Putamen (tissue), 1 donor: ENCODE measurements at regions not wholly inside any gene's neighbourhood (a gene's known extent, or its start where the extent isn't known, plus 50 kb on each side); places are given as distances from the start of the nearest gene placed in this dataset.
"Not testable (repeated sequence)": the region's sequence is repeated elsewhere in the genome, so short reads cannot be mapped to it uniquely, and the experiment has no call there.

Experiments used
- DNase-seq: peaks from one replicate; pipeline ENCODE4 v3.0.0-alpha.2; 2016; ENCODE audit warnings: low spot score

GRCh38 chr6:139474145-139475108, 100.0 kb upstream of the CITED2 start:
- no peak for DNase-seq

GRCh38 chr6:139473731-139474130, 99.3 kb upstream of the CITED2 start:
- no peak for DNase-seq

GRCh38 chr6:139473231-139473701, 98.8 kb upstream of the CITED2 start:
- no peak for DNase-seq

GRCh38 chr6:139472351-139473015, 98.0 kb upstream of the CITED2 start:
- DNase-seq = no peak

- no peak for DNase-seq
Measured at GRCh38 chr6:139470997-139471396, 96.5 kb upstream of the CITED2 start.

- no peak for DNase-seq
Measured at GRCh38 chr6:139468178-139468819, 93.9 kb upstream of the CITED2 start.

GRCh38 chr6:139457476-139457875, 83.0 kb upstream of the CITED2 start:
- no peak for DNase-seq

- no peak for DNase-seq
Measured at GRCh38 chr6:139452148-139452876, 77.9 kb upstream of the CITED2 start.

- no peak for DNase-seq
Measured at GRCh38 chr6:139449611-139450000, 75.2 kb upstream of the CITED2 start.

- DNase-seq = no peak
Measured at GRCh38 chr6:139448998-139449610, 74.7 kb upstream of the CITED2 start.

GRCh38 chr6:139448051-139448649, 73.7 kb upstream of the CITED2 start:
- DNase-seq = no peak

GRCh38 chr6:139447656-139447975, 73.2 kb upstream of the CITED2 start:
- no peak for DNase-seq

- DNase-seq = no peak
Measured at GRCh38 chr6:139446768-139447655, 72.6 kb upstream of the CITED2 start.

- DNase-seq = no peak
Measured at GRCh38 chr6:139446138-139446715, 71.8 kb upstream of the CITED2 start.

- DNase-seq = not testable (repeated sequence)
Measured at GRCh38 chr6:139444273-139444787, 69.9 kb upstream of the CITED2 start.

GRCh38 chr6:139443231-139444112, 69.0 kb upstream of the CITED2 start:
- no peak for DNase-seq

- no peak for DNase-seq
Measured at GRCh38 chr6:139442188-139442671, 67.8 kb upstream of the CITED2 start.

- DNase-seq = no peak
Measured at GRCh38 chr6:139439349-139439748, 64.9 kb upstream of the CITED2 start.
